ENCODE measurements at regions not wholly inside any gene's neighbourhood (a gene's known extent, or its start where the extent isn't known, plus 50 kb on each side); places are given as distances from the start of the nearest gene placed in this dataset.

DNA sequence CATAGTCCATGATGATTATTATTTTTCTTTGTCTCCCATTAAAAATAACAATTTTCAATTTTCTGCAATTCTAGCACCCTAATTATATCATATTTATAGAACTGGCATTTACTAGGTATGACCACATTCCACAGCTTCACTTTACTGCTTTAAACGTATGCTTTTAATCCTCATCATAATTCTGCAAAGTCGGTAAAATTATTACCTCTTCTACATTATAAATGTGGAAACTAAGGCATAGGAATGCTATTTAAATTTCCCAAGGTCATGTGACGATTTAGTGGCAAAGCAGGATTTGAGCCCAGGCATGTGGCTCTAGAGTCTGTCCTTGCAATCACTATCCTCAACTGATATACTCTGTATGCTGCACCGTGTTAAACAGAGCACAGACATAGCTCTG is 866.4 kb downstream of the EPHA4 start:
- no peak for TF ChIP-seq POLR2AphosphoS5 (IDR thresholded peaks at IDR 0.05)
- TF ChIP-seq POLR2A (IDR thresholded peaks at IDR 0.05): no peak
- TF ChIP-seq, protein P1, sequence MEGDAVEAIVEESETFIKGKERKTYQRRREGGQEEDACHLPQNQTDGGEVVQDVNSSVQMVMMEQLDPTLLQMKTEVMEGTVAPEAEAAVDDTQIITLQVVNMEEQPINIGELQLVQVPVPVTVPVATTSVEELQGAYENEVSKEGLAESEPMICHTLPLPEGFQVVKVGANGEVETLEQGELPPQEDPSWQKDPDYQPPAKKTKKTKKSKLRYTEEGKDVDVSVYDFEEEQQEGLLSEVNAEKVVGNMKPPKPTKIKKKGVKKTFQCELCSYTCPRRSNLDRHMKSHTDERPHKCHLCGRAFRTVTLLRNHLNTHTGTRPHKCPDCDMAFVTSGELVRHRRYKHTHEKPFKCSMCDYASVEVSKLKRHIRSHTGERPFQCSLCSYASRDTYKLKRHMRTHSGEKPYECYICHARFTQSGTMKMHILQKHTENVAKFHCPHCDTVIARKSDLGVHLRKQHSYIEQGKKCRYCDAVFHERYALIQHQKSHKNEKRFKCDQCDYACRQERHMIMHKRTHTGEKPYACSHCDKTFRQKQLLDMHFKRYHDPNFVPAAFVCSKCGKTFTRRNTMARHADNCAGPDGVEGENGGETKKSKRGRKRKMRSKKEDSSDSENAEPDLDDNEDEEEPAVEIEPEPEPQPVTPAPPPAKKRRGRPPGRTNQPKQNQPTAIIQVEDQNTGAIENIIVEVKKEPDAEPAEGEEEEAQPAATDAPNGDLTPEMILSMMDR (IDR thresholded peaks at IDR 0.05): no peak
- DNase-seq (ENCODE audit: low spot score): no peak
- no peaks in the 10 kb centered on the region for H3K9me3 ChIP-seq
- intact Hi-C loops (cut with DNase I): no loop called here
- no peak overlapping the region for H3K4me3 ChIP-seq
- no peaks in the 10 kb centered on the region for H3K4me1 ChIP-seq (replicated peaks)
- WGBS: 74% methylated on average over 4 of the region's 4 CpGs
- no peak overlapping the region for H3K27ac ChIP-seq
- no peaks in the 10 kb centered on the region for H3K27me3 ChIP-seq (replicated peaks; ENCODE audit: insufficient read depth)
- no peaks in the 10 kb centered on the region for H3K36me3 ChIP-seq

DNA sequence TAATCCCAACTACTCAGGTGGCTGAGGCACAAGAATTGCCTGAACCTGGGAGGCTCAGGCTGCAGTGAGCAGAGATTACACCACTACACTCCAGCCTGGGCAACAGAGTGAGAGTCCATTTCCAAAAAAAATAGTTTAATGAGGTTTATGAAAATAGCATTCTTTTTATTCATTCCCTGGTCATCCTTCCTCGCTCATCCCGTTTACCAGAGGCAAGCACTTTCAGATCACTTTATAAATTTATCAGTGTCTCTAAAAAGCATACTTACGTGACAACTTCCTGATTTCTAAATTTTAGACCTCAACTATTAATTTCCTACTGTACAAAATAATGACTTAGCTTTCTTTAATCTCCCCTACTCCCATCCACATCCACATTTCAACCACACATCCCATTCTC is 864.8 kb downstream of the EPHA4 start:
- H3K9me3 ChIP-seq: no peaks in the 10 kb centered on the region
- 75% methylated on average over 3 of the region's 3 CpGs for WGBS
- intact Hi-C loops (cut with DNase I): no loop called here
- no peaks in the 10 kb centered on the region for H3K36me3 ChIP-seq
- H3K4me1 ChIP-seq (replicated peaks): no peaks in the 10 kb centered on the region
- TF ChIP-seq POLR2AphosphoS5 (IDR thresholded peaks at IDR 0.05) (no peak), POLR2A (IDR thresholded peaks at IDR 0.05) (no peak)
- TF ChIP-seq, protein P1 (IDR thresholded peaks at IDR 0.05): no peak
- H3K27me3 ChIP-seq (replicated peaks; ENCODE audit: insufficient read depth): no peaks in the 10 kb centered on the region
- no peak overlapping the region for H3K27ac ChIP-seq
- DNase-seq (ENCODE audit: low spot score): no peak
- H3K4me3 ChIP-seq: no peak overlapping the region

DNA sequence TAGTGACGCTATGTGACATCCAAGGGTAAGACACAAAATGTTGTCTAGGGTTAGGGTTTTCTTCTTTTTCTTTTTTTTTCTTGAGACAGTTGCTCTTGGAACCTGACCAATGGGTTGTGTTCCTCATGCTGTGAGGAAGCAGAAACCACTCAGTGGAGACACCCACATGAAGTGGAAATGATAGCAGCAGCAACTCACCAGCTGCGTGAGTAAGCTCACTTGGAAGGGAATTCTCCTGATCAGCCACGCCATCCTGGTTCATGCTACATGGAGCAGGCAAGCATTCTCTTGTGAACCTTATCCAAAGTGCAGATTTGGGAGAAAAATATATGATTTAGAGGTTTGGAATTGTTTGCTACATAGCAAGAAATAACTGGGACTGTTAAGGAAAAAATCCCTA is 863.7 kb downstream of the EPHA4 start:
- intact Hi-C loops (cut with DNase I): no loop called here
- 90% methylated on average over 3 of the region's 3 CpGs for WGBS
- no peak overlapping the region for H3K4me3 ChIP-seq
- no peaks in the 10 kb centered on the region for H3K36me3 ChIP-seq
- no peak for DNase-seq (ENCODE audit: low spot score)
- H3K4me1 ChIP-seq (replicated peaks): no peaks in the 10 kb centered on the region
- H3K27me3 ChIP-seq (replicated peaks; ENCODE audit: insufficient read depth): no peaks in the 10 kb centered on the region
- no peak for TF ChIP-seq POLR2AphosphoS5 (IDR thresholded peaks at IDR 0.05)
- TF ChIP-seq, protein P1 (IDR thresholded peaks at IDR 0.05): no peak
- no peak for TF ChIP-seq POLR2A (IDR thresholded peaks at IDR 0.05)
- no peaks in the 10 kb centered on the region for H3K9me3 ChIP-seq
- H3K27ac ChIP-seq: no peak overlapping the region

- Histone ChIP-seq H3K4me1 (replicated peaks) (no peaks in the 10 kb centered on the region), H3K9me3 (no peaks in the 10 kb centered on the region), H3K4me3 (no peak overlapping the region), H3K27me3 (replicated peaks; ENCODE audit: insufficient read depth) (no peaks in the 10 kb centered on the region), H3K27ac (no peak overlapping the region), H3K36me3 (no peaks in the 10 kb centered on the region)
- TF ChIP-seq POLR2AphosphoS5 (IDR thresholded peaks at IDR 0.05) (no peak), POLR2A (IDR thresholded peaks at IDR 0.05) (no peak)
- TF ChIP-seq, protein P1 (IDR thresholded peaks at IDR 0.05): no peak
- intact Hi-C loops (cut with DNase I): no loop called here
- WGBS: 97% methylated on average over 3 of the region's 3 CpGs
- no peak for DNase-seq (ENCODE audit: low spot score)
These were observed 854.8 kb downstream of the EPHA4 start for GRCh38 chr2:220717283-220717682.

DNA sequence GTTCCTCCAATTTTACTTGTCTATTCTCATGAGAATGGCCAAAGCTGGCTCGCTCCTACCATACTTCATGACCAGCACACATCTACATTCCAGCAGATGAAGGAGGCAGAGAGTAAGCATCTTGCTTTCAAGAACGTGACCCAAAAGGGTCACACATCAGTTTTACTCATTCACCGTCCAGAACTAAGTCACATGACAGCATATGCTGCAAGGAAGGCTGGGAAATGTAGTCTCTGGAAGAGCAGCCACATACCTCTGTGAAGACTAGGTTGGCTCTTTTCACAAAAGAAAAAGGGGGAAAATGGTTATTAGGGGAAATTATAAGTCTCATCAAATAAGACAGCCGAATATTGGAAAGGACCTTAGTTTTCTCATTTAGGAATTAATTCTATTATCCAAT is 835.3 kb downstream of the EPHA4 start:
- Histone ChIP-seq H3K27ac (no peak overlapping the region), H3K4me3 (no peak overlapping the region), H3K4me1 (replicated peaks) (no peaks in the 10 kb centered on the region), H3K36me3 (no peaks in the 10 kb centered on the region), H3K27me3 (replicated peaks; ENCODE audit: insufficient read depth) (no peaks in the 10 kb centered on the region), H3K9me3 (no peaks in the 10 kb centered on the region)
- 73% methylated on average over 4 of the region's 4 CpGs for WGBS
- intact Hi-C loops (cut with DNase I): no loop called here
- DNase-seq (ENCODE audit: low spot score): no peak
- no peak for TF ChIP-seq POLR2A (IDR thresholded peaks at IDR 0.05)
- no peak for TF ChIP-seq POLR2AphosphoS5 (IDR thresholded peaks at IDR 0.05)
- TF ChIP-seq, protein P1 (IDR thresholded peaks at IDR 0.05): no peak
